HG03558 (cell line): ENCODE measurements at regions not wholly inside any gene's neighbourhood (a gene's known extent, or its start where the extent isn't known, plus 50 kb on each side); places are given as distances from the start of the nearest gene placed in this dataset.
"Not testable (repeated sequence)": the region's sequence is repeated elsewhere in the genome, so short reads cannot be mapped to it uniquely, and the experiment has no call there.

Source experiments
- ATAC-seq: cut with Tn5 transposase; IDR thresholded peaks from one replicate; pipeline ENCODE4 v1.9.1; 2021; ENCODE audit warnings: moderate number of reproducible peaks; ENCODE audit not compliant: unreplicated experiment; ENCODE audit errors: extremely low read depth

GRCh38 chr4:181860668-181861067, 382.5 kb upstream of the TENM3 start:
- ATAC-seq, result no peak

GRCh38 chr4:181863856-181864255, 379.3 kb upstream of the TENM3 start:
- ATAC-seq, result no peak

DNA sequence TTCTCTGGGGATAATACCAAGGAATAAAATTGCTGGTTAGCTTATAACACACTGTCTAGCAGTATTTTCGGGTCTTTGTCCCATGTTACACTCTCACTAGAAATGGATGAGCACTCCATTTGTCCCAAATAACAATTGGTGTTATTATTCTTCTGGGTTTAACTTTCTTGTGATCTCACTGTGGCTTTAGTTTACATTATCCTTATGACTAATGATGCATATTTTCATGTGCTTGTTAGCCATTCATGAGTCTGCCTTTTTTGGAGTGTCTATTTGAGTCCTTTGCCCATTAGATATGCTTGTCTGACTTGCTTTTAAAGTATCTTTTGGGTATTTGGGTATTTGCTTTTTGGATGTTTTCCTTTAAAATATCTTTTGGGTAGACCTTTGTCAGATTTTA, 372.9 kb upstream of the TENM3 start:
- no peak for ATAC-seq

DNA sequence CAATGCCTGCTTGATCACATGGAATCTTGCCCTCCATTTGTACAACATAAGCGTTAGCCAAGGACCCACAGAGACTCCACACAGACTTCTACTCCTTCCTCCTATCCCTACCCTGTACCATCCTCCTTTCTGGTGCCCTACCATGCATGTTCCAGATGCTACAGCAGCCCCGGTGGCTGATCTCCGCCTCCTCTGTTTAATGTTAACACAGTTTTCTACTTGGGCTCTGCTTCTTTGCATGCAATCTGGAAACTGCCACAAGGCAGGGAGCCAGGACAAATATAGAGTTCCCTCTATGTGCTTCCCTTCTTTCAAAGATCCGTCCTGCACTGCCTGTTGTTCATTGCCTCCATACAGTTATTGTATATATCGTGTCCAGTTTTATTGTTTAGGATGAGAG, 368.6 kb upstream of the TENM3 start:
- no peak for ATAC-seq

DNA sequence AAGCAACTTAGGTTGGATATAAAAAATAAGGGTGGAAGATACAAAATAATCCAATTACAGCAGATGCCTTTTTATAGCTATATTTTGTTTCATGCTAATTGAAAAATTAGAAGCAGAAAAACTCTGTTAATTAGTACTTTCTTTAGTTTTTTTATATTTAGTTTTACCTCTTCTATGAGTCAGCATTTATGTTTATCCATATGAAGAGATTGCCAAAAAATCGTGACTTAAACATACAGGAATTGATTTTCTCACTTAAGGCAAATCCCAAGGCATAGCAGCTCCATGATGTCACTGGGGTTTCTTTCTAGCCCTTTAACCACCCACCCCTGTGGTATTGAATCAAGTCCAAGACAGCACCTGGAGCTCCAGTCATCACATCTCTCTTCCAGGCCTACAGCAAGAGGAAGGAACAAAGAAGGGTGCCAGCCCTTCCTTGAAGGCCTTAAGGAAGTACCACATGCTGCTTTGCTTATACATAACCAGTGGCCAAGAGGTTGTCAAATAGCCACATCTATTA, 365.8 kb upstream of the TENM3 start:
- no peak for ATAC-seq

DNA sequence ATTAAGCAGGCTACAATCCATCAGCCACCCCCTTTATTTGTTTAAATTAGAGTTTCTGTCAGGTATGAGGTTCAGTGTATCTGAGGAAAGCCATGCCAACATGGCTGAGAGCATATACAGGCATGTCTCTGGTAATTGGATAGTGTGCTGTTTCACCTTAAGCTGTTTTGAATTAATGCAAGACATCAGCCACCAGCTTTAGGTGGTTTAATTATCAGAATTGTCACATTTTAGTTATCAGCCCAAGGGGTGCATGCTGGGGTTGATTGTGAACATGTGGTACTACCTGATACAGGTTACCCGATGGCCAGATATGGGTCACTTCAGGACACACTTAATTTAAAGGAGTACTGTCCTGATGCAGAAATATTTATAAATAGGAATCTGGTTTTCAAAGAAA, 353.2 kb upstream of the TENM3 start:
- ATAC-seq, result no peak

GRCh38 chr4:181890911-181891310, 352.3 kb upstream of the TENM3 start:
- ATAC-seq, result no peak

- ATAC-seq, result no peak
Observed at GRCh38 chr4:181896614-181897013, 346.6 kb upstream of the TENM3 start.

DNA sequence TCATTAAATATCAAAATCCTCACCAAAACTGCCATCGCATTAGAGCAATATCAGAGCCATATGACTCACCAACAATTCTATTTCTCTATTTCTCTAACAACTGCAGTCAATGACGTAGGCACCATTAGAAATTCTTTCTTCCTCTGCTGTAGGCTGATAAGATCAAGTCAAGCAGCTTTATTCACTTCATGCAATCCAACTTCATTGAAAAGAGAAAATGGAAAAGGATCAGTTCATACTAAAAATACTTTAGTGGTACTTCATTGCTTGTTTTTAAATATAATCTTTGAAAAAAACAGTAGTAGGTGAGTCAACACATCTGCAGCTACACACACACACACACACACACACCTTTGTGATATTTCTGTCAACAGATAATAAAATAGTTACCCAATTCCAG, 345.3 kb upstream of the TENM3 start:
- no peak for ATAC-seq

GRCh38 chr4:181902404-181902803, 340.8 kb upstream of the TENM3 start:
- not testable (repeated sequence) for ATAC-seq

GRCh38 chr4:181905708-181906107, 337.5 kb upstream of the TENM3 start:
- ATAC-seq, result no peak

DNA sequence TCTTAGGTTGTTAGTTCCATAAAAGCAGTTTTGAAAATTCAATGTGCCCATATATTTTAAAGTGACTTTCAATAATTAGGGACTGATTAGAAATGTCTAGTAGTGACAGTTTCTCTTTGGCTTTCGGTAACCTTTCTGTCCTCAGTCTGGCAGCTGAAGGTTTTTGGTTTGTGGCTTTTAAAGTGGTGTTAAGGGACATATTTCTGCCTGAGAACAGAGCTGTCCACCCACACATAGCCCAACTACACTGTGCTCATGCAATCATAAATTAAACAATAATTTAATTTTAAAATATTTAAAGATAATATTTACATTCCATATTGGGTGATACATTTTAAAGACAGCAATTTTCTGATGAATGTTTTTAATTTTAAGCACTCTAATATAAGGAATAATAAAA, 335.0 kb upstream of the TENM3 start:
- ATAC-seq, result no peak

DNA sequence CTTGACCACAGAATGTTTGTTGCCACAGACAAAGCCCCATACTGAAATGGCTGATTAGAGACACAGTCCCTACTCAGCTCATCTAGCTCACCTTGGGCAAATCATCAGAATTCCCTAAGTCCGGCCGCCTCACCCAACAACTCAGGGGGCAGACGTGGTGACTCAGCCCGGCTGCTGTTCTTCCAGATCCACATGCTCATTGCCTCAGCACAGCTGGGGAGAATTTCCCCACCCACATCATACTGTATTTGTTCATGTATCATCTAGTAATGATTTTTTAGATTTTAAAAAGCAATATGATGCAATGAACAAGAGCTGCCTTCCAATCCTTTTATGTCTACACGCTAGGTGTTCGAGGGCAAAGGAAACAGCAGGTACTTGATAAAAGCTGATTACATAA, 333.8 kb upstream of the TENM3 start:
- no peak for ATAC-seq

GRCh38 chr4:181911420-181911819, 331.8 kb upstream of the TENM3 start:
- ATAC-seq, result no peak

DNA sequence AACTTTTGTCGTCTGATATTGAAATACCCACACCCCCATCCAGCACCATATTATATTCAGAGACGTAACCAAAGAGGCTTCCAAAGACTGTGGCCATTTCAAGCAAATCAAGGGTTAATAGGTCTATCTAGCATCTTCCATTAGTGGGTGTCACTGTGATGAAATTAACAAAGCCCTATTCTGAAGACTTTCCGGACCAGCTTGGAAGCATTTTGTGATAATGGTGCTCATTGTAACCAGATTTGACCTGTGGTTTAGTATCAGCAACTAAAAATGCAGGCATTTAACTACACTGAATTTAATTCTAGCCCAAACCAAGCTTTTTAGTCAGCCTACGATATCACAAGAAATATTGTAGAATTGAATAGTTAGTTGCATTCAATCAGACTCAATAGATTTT, 309.7 kb upstream of the TENM3 start:
- ATAC-seq, result no peak

- no peak for ATAC-seq
Observed at GRCh38 chr4:181938631-181939030, 304.6 kb upstream of the TENM3 start.

- no peak for ATAC-seq
Observed at GRCh38 chr4:181939199-181939945, 303.8 kb upstream of the TENM3 start.

DNA sequence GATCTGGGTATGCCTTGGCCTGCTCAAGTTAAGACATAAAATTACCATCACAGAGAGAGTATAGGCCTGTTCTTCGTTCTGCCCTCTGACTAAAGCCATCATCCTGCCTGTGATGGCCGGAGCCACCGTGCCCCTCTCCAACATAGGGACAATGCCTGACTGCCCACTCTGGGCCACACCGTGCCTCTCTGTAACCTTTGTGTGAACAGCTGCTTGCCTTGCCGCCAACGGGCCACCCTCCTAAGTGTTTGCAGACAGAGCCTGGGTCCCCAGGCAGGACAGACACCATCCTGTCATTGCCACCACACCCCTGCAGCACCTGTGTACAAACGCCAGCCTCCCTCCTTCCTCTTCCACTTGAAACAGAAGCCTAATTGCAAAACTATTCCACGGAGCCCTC, 298.7 kb upstream of the TENM3 start:
- ATAC-seq, result no peak

GRCh38 chr4:181946902-181947301, 296.3 kb upstream of the TENM3 start:
- ATAC-seq, result no peak

GRCh38 chr4:181948839-181949382, 294.3 kb upstream of the TENM3 start:
- ATAC-seq, result no peak

DNA sequence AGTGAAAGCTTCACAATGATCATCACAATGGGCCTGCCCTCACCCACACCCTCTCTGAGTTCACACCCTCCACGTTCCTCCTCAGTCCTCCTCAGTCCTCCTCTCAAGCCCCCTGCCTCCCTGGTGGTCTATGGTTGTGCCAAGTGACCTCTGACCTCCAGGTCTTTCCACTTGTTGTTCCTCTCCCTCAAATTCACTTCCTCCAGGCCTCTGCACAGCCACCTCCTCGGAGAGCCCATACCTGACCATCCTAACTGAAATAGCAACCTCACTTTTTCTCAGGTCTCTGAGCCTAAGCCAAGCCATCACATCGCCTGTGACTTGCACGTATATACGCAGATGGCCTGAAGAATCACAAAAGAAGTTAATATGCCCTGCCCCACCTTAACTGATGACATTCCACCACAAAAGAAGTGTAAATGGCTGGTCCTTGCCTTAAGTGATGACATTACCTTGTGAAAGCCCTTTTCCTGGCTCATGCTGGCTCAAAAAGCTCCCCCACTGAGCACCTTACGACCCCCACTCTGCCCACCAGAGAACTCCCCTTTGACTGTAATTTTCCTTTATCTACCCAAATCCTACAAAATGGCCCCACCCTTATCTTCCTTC, 293.4 kb upstream of the TENM3 start:
- ATAC-seq, result no peak
